ENCODE measurements at regions not wholly inside any gene's neighbourhood (a gene's known extent, or its start where the extent isn't known, plus 50 kb on each side); places are given as distances from the start of the nearest gene placed in this dataset.

DNA sequence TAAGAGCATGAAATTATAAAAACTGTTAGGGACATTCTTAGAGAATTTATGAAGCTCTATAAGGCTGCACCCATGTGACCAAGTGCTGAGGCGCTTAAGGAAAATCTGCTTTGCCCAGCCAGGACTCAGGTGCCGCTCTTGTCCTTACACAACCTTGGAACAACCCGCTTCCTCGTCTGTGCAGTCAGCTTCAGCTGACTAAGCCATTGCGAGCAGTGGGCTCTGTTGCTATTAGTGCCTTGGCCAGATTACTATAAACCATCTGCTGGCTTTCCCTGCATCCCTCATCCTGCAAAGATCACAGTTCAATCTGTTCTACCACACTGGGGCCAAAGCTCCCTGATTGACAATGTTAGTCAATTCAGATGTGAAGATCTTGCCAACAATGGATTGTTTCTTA lies 89.1 kb upstream of the E2F3 start:
- intact Hi-C loops (cut with micrococcal nuclease; ENCODE audit: unreplicated experiment), result no loop called here
- Histone ChIP-seq H3K4me3 (no peak overlapping the region), H3F3A (ENCODE audit: insufficient read depth, low read depth) (no peaks in the 10 kb centered on the region), H3K27ac (no peak overlapping the region), H4K20me1 (ENCODE audit: insufficient read depth) (no peaks in the 10 kb centered on the region; the same call in 1 of the 2 replicates), H3K27me3 (ENCODE audit: insufficient read depth, low read depth) (no peaks in the 10 kb centered on the region; the same call in 1 of the 2 replicates), H3K79me2 (ENCODE audit: low read depth) (no peaks in the 10 kb centered on the region), H3K4me1 (replicated peaks; ENCODE audit: insufficient read depth) (no peaks in the 10 kb centered on the region), H3K9me2 (ENCODE audit: insufficient read depth) (no peaks in the 10 kb centered on the region), H3K4me2 (no peak overlapping the region), H3K9me3 (ENCODE audit: insufficient read depth, low read depth) (no peaks in the 10 kb centered on the region), H3K36me3 (ENCODE audit: low read depth) (no peaks in the 10 kb centered on the region), H2AFZ (no peak overlapping the region)
- TF ChIP-seq EZH2 (IDR thresholded peaks at IDR 0.05; ENCODE audit: low read depth), result no peak
- TF ChIP-seq, protein P1, sequence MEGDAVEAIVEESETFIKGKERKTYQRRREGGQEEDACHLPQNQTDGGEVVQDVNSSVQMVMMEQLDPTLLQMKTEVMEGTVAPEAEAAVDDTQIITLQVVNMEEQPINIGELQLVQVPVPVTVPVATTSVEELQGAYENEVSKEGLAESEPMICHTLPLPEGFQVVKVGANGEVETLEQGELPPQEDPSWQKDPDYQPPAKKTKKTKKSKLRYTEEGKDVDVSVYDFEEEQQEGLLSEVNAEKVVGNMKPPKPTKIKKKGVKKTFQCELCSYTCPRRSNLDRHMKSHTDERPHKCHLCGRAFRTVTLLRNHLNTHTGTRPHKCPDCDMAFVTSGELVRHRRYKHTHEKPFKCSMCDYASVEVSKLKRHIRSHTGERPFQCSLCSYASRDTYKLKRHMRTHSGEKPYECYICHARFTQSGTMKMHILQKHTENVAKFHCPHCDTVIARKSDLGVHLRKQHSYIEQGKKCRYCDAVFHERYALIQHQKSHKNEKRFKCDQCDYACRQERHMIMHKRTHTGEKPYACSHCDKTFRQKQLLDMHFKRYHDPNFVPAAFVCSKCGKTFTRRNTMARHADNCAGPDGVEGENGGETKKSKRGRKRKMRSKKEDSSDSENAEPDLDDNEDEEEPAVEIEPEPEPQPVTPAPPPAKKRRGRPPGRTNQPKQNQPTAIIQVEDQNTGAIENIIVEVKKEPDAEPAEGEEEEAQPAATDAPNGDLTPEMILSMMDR (conservative IDR thresholded peaks at IDR 0.05), result no peak
- no peak for DNase-seq
- ChIA-PET CTCF (no interaction called here), POLR2A (ENCODE audit: unreplicated experiment) (no interaction called here)
- no TSS peak for BruUV-seq (replicated peaks)

DNA sequence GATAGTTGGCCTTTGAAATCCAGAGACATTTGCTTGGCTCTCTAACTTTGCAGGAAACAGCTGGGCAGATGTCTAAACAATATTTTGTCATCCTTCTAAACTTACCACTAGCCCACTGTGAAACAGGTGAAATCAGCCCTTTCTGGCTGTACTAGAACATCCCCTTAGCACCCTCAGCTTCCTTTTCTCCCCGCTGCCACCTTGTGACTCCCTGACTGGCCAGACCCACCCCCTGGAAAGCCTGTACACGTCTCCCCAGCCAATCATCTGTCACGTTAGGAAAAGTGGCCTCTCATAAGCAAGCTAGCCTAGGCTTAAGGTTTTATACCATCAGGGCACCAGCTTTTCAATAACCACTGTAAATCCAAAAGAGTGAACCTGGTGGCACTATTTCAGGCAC lies 88.6 kb upstream of the E2F3 start:
- H3F3A ChIP-seq (ENCODE audit: insufficient read depth, low read depth), result no peaks in the 10 kb centered on the region
- no peak overlapping the region for H3K4me3 ChIP-seq
- CTCF ChIA-PET, result no interaction called here
- POLR2A ChIA-PET (ENCODE audit: unreplicated experiment), result no interaction called here
- DNase-seq, result no peak
- H3K36me3 ChIP-seq (ENCODE audit: low read depth), result no peaks in the 10 kb centered on the region
- no TSS peak for BruUV-seq (replicated peaks)
- no peak for TF ChIP-seq EZH2 (IDR thresholded peaks at IDR 0.05; ENCODE audit: low read depth)
- TF ChIP-seq, protein P1 (conservative IDR thresholded peaks at IDR 0.05), result no peak
- H3K27ac ChIP-seq, result no peak overlapping the region
- H3K9me3 ChIP-seq (ENCODE audit: insufficient read depth, low read depth), result no peaks in the 10 kb centered on the region
- H3K27me3 ChIP-seq (ENCODE audit: insufficient read depth, low read depth), result no peaks in the 10 kb centered on the region; the same call in 1 of the 2 replicates
- no peaks in the 10 kb centered on the region for H3K9me2 ChIP-seq (ENCODE audit: insufficient read depth)
- no peaks in the 10 kb centered on the region for H3K79me2 ChIP-seq (ENCODE audit: low read depth)
- no peaks in the 10 kb centered on the region; the same call in 1 of the 2 replicates for H4K20me1 ChIP-seq (ENCODE audit: insufficient read depth)
- no peaks in the 10 kb centered on the region for H3K4me1 ChIP-seq (replicated peaks; ENCODE audit: insufficient read depth)
- intact Hi-C loops (cut with micrococcal nuclease; ENCODE audit: unreplicated experiment), result no loop called here
- no peak overlapping the region for H3K4me2 ChIP-seq
- no peak overlapping the region for H2AFZ ChIP-seq

DNA sequence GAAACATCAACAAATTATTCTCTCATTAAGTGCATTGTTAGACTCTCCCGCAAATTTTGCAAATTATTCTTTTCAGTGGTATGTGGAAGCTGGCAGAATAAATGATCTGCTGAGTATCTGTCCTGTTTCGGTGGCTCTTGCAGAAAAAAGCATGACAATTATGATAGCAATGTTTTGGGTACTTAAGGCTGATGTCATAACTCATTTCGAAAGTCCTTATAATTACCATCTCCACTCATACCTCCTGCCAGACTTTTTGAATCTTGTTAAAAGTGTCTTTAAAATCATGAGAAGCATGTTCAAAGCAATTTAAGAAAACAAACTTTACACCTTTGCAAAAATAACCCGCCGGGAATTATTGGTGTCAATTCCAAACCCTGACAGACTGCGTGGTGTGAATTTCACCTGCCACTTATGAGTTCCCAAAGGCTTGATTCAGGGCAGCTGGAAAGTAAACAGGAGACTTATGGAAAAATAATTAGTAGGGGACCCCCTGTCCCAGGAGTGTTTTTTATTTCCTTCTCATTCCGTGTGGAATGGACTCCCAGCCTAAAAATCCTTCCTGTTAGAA lies 87.6 kb upstream of the E2F3 start:
- Histone ChIP-seq H3K9me2 (ENCODE audit: insufficient read depth) (no peaks in the 10 kb centered on the region), H4K20me1 (ENCODE audit: insufficient read depth) (no peaks in the 10 kb centered on the region; the same call in 1 of the 2 replicates), H3K9me3 (ENCODE audit: insufficient read depth, low read depth) (no peaks in the 10 kb centered on the region), H2AFZ (no peak overlapping the region), H3K27me3 (ENCODE audit: insufficient read depth, low read depth) (no peaks in the 10 kb centered on the region; the same call in 1 of the 2 replicates), H3K4me2 (no peak overlapping the region), H3K4me1 (replicated peaks; ENCODE audit: insufficient read depth) (no peaks in the 10 kb centered on the region), H3K27ac (no peak overlapping the region), H3F3A (ENCODE audit: insufficient read depth, low read depth) (no peaks in the 10 kb centered on the region), H3K4me3 (no peak overlapping the region), H3K36me3 (ENCODE audit: low read depth) (no peaks in the 10 kb centered on the region), H3K79me2 (ENCODE audit: low read depth) (no peaks in the 10 kb centered on the region)
- TF ChIP-seq, protein P1 (conservative IDR thresholded peaks at IDR 0.05), result no peak
- no peak for TF ChIP-seq EZH2 (IDR thresholded peaks at IDR 0.05; ENCODE audit: low read depth)
- POLR2A ChIA-PET (ENCODE audit: unreplicated experiment), result no interaction called here
- no peak for DNase-seq
- CTCF ChIA-PET, result no interaction called here
- intact Hi-C loops (cut with micrococcal nuclease; ENCODE audit: unreplicated experiment), result no loop called here
- BruUV-seq (replicated peaks), result no TSS peak
